IPS-20b (cell line): ENCODE measurements at regions not wholly inside any gene's neighbourhood (a gene's known extent, or its start where the extent isn't known, plus 50 kb on each side); places are given as distances from the start of the nearest gene placed in this dataset.

Source experiments
- H3K27ac ChIP-seq: one replicate; pipeline ENCODE4 v1.5.1; 2013; ENCODE audit warnings: low read length
- H3K27me3 ChIP-seq: 2 replicates; pipeline ENCODE4 v1.6.1; 2013; ENCODE audit warnings: mild to moderate bottlenecking, low read length, inconsistent platforms; ENCODE audit not compliant: insufficient read depth
- H3K36me3 ChIP-seq: 2 replicates; pipeline ENCODE4 v1.6.1; 2013; ENCODE audit warnings: low read depth, mild to moderate bottlenecking, inconsistent platforms, low read length, moderate library complexity; ENCODE audit not compliant: insufficient read depth
- H3K4me1 ChIP-seq: 2 replicates; pipeline ENCODE4 v1.6.1; 2013; ENCODE audit warnings: mild to moderate bottlenecking, control low read depth, inconsistent platforms, low read length, moderate library complexity; ENCODE audit not compliant: insufficient read depth
- H3K4me3 ChIP-seq: 2 replicates; pipeline ENCODE4 v1.5.1; 2013; ENCODE audit warnings: mild to moderate bottlenecking, low read length, inconsistent platforms
- H3K9ac ChIP-seq: 2 replicates; pipeline ENCODE4 v1.6.1; 2013; ENCODE audit warnings: low read depth, mild to moderate bottlenecking, inconsistent platforms, low read length, moderate library complexity
- H3K9me3 ChIP-seq: 2 replicates; pipeline ENCODE4 v1.6.1; 2013; ENCODE audit warnings: mild to moderate bottlenecking, low read depth, low read length, inconsistent platforms; ENCODE audit not compliant: insufficient read depth

DNA sequence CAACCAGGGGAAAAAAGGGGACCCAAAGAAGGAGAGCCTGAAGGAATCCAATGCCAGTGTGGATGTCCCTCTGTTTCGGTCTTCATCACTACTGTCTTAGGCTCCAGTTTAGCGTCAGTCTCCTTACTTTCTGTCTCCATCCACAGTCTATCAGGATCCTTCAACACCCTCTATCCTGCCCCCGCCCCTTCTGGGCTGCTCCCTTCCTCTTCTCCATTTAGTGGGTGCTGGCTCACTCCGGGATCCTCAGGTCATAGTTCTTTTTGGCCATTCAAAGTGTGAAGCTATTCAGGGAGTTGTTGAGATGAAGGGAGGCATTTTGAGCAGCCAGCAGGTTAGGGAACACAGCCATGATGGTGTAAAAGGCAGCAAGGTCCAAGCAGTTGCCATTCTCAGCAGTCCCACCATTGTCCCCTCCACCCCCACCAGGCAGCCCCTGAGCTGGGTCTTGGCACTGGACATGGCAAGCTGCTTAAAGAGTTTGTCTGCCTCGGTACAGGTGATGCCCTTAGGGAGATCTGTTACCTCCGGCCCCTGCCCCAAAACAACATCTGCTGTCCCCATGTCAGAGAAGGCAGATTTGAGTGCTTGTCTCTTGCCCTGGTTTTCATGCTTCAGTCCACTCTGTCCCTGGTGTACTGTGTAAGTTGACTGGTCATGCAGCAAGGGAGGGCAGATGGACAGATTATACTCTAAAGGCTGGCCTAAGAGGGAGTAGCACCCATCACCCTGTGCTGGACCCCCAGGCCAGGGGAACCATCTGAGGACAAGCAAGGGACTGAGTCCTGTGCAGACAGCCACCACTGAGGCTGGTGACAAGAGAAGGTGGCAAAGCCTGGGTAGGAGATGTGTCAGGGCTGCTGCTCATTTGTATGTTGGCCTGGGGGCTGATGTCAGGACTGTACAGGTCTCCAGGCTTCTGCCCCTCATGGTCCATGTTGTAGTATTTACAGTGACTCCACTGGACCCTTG is 842.0 kb downstream of the HACE1 start:
- Histone ChIP-seq H3K9ac (no peak overlapping the region), H3K27ac (no peak overlapping the region), H3K4me3 (no peak overlapping the region), H3K4me1 (peaks cover 16% of the 10 kb centered on the region), H3K9me3 (no peaks in the 10 kb centered on the region), H3K36me3 (no peaks in the 10 kb centered on the region), H3K27me3 (no peaks in the 10 kb centered on the region)

DNA sequence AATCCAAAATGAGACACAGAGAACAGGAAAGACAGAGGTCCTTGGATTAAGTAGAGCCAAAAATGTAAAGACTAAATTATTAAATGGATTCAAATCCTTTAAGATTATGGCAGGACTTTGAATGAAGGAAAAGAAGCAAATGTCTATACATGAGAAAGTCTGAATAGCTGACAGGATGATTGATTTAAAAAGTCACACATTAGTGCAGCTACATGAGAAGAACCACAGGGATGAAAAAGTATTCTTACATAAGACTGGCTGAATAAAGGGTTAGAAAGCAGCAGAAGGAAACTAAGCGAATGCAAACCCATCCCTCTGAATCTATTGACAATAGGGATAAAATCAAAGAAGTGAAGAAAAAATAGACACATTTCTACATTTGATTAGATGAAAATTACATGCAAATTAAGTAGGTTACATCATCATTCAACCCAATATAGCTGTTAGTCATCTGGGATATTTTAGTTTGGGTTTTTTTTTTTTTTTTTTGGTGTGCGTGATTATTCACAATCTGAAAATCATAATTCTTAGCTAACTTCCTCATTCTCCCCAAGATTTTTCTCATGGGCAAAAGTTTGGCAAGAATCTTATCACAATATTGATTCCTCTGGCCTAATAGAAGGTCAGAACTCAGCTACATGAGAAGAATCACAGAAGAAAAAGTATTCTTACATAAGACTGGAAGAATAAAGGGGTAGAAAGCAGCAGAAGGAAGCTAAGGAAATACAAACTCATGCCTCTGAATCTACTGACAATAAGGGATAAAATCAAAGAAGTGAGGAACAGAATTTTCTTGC is 845.4 kb downstream of the HACE1 start:
- Histone ChIP-seq H3K27me3 (no peaks in the 10 kb centered on the region), H3K4me1 (peaks cover 16% of the 10 kb centered on the region), H3K9me3 (no peaks in the 10 kb centered on the region), H3K36me3 (no peaks in the 10 kb centered on the region), H3K27ac (no peak overlapping the region), H3K4me3 (no peak overlapping the region), H3K9ac (no peak overlapping the region)

DNA sequence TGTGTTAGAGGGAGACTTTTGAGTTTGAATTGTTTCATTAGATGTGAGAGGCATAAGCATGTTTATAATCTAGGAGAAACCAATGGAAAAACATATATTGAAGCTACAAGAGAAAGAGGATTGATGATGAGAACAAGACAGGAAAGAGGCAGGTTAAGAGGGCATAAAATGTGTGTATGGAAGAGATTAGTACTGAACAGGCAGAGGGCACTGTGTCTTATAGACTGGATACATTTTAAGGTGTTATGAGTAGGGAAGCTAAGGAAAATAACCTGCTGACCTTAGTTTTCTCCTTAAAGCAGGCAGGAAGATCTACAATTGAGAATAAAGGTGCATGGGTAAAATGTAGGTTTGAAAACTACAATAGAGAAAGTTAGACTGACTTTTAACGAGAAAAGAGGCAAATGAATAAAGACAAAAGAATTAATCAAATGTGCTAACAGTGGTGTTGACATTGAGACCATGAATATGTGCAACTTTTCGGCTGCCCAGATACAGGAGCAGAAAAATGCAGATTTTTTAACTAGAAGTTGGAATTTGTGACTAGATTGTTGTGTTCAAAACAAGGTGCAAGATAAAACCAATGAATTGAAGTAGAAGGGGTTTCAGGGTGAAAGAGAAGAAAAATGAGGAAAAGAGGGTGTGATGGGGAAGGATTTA is 846.3 kb downstream of the HACE1 start:
- H3K4me1 ChIP-seq, result peaks cover 16% of the 10 kb centered on the region
- H3K36me3 ChIP-seq, result no peaks in the 10 kb centered on the region
- no peak overlapping the region for H3K27ac ChIP-seq
- no peak overlapping the region for H3K4me3 ChIP-seq
- H3K9ac ChIP-seq, result no peak overlapping the region
- no peaks in the 10 kb centered on the region for H3K9me3 ChIP-seq
- no peaks in the 10 kb centered on the region for H3K27me3 ChIP-seq

DNA sequence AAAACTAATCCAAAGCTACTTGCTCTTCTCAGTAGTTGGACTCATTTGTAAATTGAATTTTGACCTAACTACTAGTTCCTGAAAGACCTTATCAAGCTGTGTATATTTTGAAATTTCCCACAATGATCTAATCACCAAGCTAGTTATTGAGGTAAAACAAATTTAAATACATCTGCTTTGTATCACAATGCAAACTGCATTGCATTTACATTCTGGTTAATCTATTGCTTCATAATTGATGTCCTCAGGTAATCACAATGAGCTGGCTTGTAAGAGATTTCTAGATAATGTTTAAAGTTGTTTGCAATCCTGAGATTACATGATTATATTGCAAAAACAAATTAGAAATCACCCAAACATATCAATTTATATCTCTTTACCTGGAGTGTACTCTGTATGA is 848.8 kb downstream of the HACE1 start:
- no peaks in the 10 kb centered on the region for H3K9me3 ChIP-seq
- peaks cover 16% of the 10 kb centered on the region for H3K4me1 ChIP-seq
- H3K27me3 ChIP-seq, result no peaks in the 10 kb centered on the region
- no peak overlapping the region for H3K9ac ChIP-seq
- no peaks in the 10 kb centered on the region for H3K36me3 ChIP-seq
- no peak overlapping the region for H3K27ac ChIP-seq
- H3K4me3 ChIP-seq, result no peak overlapping the region

DNA sequence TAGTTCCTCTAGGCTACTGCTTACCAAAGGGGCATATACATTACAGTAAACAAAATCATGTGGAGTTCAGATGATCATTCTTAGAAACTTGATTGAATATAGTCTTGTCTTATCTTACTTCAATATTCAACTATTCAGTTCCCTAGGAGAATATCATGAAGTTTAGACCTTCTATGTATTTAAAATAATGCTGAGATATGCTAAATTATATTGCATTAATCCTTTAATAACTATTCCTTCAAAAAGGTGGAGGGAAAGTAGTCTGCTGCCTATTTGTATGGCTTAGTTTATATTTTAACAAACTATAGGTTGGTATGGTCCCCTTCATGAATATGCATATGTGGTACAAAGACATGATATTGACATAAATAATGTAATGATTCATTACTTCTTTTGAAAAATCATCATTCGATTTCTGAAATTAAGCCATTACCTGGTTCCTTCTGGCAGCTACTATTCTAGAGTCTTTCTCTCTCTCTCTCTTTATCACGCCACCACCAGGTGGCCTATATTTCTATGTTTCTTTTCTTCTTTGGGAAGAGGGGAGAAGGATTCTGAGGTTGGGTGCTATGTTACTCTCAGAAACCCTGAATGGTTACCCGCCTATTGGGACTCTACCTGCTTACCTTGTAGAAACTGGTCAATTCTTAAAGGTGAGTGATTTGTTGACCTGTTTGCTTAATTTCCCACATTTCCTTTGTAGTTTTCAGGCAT is 855.8 kb downstream of the HACE1 start:
- no peak overlapping the region for H3K27ac ChIP-seq
- H3K4me3 ChIP-seq, result no peak overlapping the region
- no peaks in the 10 kb centered on the region for H3K9me3 ChIP-seq
- H3K4me1 ChIP-seq, result no peaks in the 10 kb centered on the region
- H3K27me3 ChIP-seq, result no peaks in the 10 kb centered on the region
- no peak overlapping the region for H3K9ac ChIP-seq
- no peaks in the 10 kb centered on the region for H3K36me3 ChIP-seq

DNA sequence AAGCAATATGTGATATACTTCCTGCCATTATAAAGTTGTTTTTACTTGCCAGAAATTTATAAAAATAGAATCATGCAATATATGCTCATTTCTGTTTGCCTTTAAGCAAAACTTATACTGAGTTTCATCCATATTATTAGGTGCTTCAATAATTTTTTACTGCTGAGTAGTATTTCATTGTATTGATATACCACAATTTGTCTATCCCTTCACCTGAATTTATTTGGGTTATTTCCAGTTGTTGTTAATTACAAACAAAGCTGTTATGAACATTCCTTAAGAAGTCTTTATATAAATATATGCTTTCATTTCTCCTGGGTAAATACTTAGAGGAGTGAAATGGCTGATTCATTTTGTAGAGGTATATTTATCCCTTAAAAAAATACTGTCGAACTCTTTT is 864.1 kb downstream of the HACE1 start:
- H3K9ac ChIP-seq, result no peak overlapping the region
- H3K27me3 ChIP-seq, result no peaks in the 10 kb centered on the region
- no peaks in the 10 kb centered on the region for H3K4me1 ChIP-seq
- H3K36me3 ChIP-seq, result no peaks in the 10 kb centered on the region
- no peak overlapping the region for H3K27ac ChIP-seq
- no peak overlapping the region for H3K4me3 ChIP-seq
- no peaks in the 10 kb centered on the region; the same call in 1 of the 2 replicates for H3K9me3 ChIP-seq

DNA sequence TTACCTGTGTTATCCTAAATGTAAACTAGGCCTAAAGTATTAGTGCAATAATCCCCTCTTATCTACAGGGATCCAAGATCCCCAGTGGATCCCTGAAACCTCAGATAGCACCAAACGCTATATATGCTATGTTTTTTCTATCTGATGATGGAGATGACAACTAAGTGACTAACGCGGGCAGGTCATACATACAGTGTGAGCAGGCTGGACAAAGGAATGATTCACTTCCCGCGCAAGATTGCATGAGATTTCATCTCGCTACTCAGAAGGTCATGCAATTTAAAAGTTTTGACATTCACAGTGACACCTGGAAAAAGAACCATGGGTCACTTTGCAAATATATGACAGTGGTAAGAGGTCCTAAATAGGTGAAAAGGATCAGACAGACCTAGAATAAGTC is 875.9 kb downstream of the HACE1 start:
- no peak overlapping the region for H3K4me3 ChIP-seq
- H3K27me3 ChIP-seq, result no peaks in the 10 kb centered on the region
- no peak overlapping the region for H3K9ac ChIP-seq
- no peak overlapping the region for H3K27ac ChIP-seq
- H3K36me3 ChIP-seq, result no peaks in the 10 kb centered on the region
- H3K4me1 ChIP-seq, result no peaks in the 10 kb centered on the region
- no peaks in the 10 kb centered on the region; the same call in 1 of the 2 replicates for H3K9me3 ChIP-seq

DNA sequence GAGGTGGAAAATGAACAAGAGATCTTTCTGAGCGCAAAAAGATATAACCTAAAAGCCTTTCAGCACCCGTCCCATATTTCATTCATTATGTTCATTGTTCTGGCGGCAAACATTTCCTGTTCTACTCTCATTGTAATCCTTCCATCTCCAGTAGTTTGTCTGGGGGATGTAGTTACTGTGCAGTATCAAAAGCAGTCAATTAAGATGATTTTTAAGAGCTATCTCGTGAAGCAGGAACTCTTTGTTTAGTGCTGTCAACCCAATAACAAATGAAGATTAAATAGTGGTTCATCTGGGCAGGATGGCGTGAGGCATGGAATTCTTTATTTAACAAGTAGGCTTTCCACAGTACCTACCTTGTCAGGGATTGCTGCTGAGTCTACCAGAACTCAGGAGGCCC is 876.7 kb downstream of the HACE1 start:
- Histone ChIP-seq H3K9ac (no peak overlapping the region), H3K9me3 (no peaks in the 10 kb centered on the region; the same call in 1 of the 2 replicates), H3K4me3 (no peak overlapping the region), H3K27me3 (no peaks in the 10 kb centered on the region), H3K27ac (no peak overlapping the region), H3K36me3 (no peaks in the 10 kb centered on the region), H3K4me1 (no peaks in the 10 kb centered on the region)

DNA sequence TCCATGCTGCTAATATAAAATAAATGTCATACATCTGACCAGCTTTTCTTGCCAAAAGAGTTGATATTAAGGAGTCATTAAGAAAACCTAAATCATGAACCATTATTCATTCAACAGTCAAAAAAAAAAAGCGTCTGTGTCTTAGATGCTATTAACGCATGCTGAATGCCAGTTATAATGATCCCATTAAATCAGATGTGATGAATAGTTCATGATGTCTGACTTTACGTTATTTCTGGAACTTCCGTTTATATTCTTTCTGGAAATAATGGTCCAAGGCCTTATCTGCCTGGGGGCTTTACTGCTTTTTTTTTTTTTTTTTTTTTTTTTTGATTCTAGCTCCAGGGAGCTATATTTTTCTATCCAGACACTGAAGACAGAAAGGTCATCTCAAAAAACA is 877.1 kb downstream of the HACE1 start:
- no peak overlapping the region for H3K9ac ChIP-seq
- H3K4me3 ChIP-seq, result no peak overlapping the region
- no peaks in the 10 kb centered on the region for H3K4me1 ChIP-seq
- H3K27ac ChIP-seq, result no peak overlapping the region
- no peaks in the 10 kb centered on the region for H3K27me3 ChIP-seq
- H3K9me3 ChIP-seq, result no peaks in the 10 kb centered on the region; the same call in 1 of the 2 replicates
- no peaks in the 10 kb centered on the region for H3K36me3 ChIP-seq

DNA sequence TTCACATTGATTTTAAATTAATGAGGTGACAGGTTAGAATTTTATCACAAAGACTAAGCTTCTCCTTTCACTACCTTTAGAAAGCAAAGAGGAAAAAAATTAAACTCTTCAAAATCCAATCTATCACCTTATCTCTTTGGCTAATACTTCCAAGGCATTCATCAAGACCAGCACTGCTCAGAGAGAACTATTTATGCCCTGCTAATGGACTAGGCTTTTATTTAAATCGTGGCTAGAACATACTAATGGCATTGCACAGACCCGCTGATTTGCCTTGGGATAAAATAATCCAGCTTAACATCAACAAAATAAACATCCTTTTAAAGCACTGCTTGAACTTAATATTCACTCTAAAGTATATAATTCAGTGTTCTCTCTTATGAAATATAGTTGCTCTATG is 880.4 kb downstream of the HACE1 start:
- Histone ChIP-seq H3K9ac (no peak overlapping the region), H3K4me3 (no peak overlapping the region), H3K27me3 (no peaks in the 10 kb centered on the region), H3K9me3 (no peaks in the 10 kb centered on the region; the same call in 1 of the 2 replicates), H3K36me3 (no peaks in the 10 kb centered on the region), H3K27ac (no peak overlapping the region), H3K4me1 (no peaks in the 10 kb centered on the region)

DNA sequence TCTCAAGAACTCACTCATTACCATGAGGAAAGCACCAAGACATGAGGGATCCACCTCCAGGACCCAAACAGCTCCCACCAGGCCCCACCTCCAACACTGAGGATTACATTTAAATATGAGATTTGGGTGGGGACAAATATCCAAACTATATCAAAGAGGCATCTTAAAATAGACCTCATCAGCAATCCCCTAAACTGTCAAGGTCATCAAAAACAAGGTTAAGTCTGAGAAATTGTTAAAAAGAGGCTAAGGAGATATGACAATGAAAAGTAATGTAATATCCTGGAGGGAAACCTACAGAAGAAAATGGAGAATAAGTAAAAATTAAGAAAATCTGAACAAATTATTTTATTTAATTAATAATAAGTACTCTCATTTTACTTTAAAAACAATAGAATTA is 922.3 kb downstream of the HACE1 start:
- Histone ChIP-seq H3K36me3 (no peaks in the 10 kb centered on the region), H3K4me3 (no peak overlapping the region), H3K27me3 (no peaks in the 10 kb centered on the region), H3K27ac (no peak overlapping the region), H3K9me3 (no peaks in the 10 kb centered on the region), H3K9ac (no peak overlapping the region), H3K4me1 (no peaks in the 10 kb centered on the region)
